Keratinocyte (primary cell): ENCODE measurements at regions not wholly inside any gene's neighbourhood (a gene's known extent, or its start where the extent isn't known, plus 50 kb on each side); places are given as distances from the start of the nearest gene placed in this dataset.

Experiments
- DNase-seq: peaks from one replicate; pipeline ENCODE4 v3.0.0-alpha.2; 2011; ENCODE audit warnings: low read depth, missing footprints, low spot score
- FAIRE-seq: peaks from 2 replicates; lab custom pipeline; 2011; peaks lifted over from hg19 to GRCh38; lab: Jason Lieb, UNC
- H2AFZ ChIP-seq: 2 replicates; pipeline ENCODE4 v1.6.0; 2012; ENCODE audit warnings: low read length, control low read depth, inconsistent platforms; ENCODE audit not compliant: control insufficient read depth
- H3K27ac ChIP-seq: 2 replicates; pipeline ENCODE4 v1.5.1; 2011; ENCODE audit warnings: low read length; ENCODE audit not compliant: control insufficient read depth, insufficient read depth
- H3K27me3 ChIP-seq: 3 replicates; pipeline ENCODE4 v1.6.0; 2011; ENCODE audit warnings: low read length; ENCODE audit not compliant: control insufficient read depth, insufficient read depth; ENCODE audit errors: extremely low read depth
- H3K36me3 ChIP-seq, 2 experiments: 2 replicates in 1 of 2; 3 replicates in 1 of 2; pipeline ENCODE4 v1.5.1; 2011; ENCODE audit warnings: low read length in 2 of 2, mild to moderate bottlenecking in 1 of 2; ENCODE audit not compliant: control insufficient read depth in 2 of 2, insufficient read depth in 2 of 2; ENCODE audit errors: extremely low read depth in 1 of 2
- H3K4me1 ChIP-seq: 3 replicates; pipeline ENCODE4 v1.5.1; 2011; ENCODE audit warnings: low read length; ENCODE audit not compliant: control insufficient read depth, insufficient read depth; ENCODE audit errors: extremely low read depth
- H3K4me2 ChIP-seq: 3 replicates; pipeline ENCODE4 v1.6.0; 2011; ENCODE audit warnings: low read depth, low read length; ENCODE audit not compliant: control insufficient read depth, insufficient read depth; ENCODE audit errors: extremely low read depth
- H3K4me3 ChIP-seq, 3 experiments: fragments of 200-600 bp in 1 of 3; sonication (generic) in 1 of 3; 2 replicates in 2 of 3; 3 replicates in 1 of 3; pipeline ENCODE4 v1.5.1; 2011 to 2016; ENCODE audit warnings: low read length in 3 of 3, mild to moderate bottlenecking in 3 of 3, control low read depth in 2 of 3, inconsistent platforms in 1 of 3, low read depth in 1 of 3, mixed read lengths in 1 of 3, mixed run types in 1 of 3, moderate library complexity in 1 of 3; ENCODE audit not compliant: control insufficient read depth in 2 of 3, insufficient read depth in 2 of 3; ENCODE audit errors: extremely low read depth in 1 of 3
- H3K79me2 ChIP-seq: 2 replicates; pipeline ENCODE4 v1.6.0; 2012; ENCODE audit warnings: low read length; ENCODE audit not compliant: control insufficient read depth, insufficient read depth
- H3K9ac ChIP-seq: 3 replicates; pipeline ENCODE4 v1.6.0; 2011; ENCODE audit warnings: low read length; ENCODE audit not compliant: control insufficient read depth, insufficient read depth; ENCODE audit errors: extremely low read depth
- H3K9me1 ChIP-seq: 3 replicates; pipeline ENCODE4 v1.6.0; 2011; ENCODE audit warnings: low read length; ENCODE audit not compliant: control insufficient read depth, insufficient read depth; ENCODE audit errors: extremely low read depth
- H3K9me3 ChIP-seq: 2 replicates; pipeline ENCODE4 v1.5.1; 2012; ENCODE audit warnings: low read depth, low read length; ENCODE audit not compliant: control insufficient read depth
- H4K20me1 ChIP-seq: 3 replicates; pipeline ENCODE4 v1.6.0; 2011; ENCODE audit warnings: low read length; ENCODE audit not compliant: control insufficient read depth, insufficient read depth; ENCODE audit errors: extremely low read depth
- CTCF ChIP-seq, 3 experiments: IDR thresholded peaks in 1 of 3; conservative IDR thresholded peaks in 1 of 3; optimal IDR thresholded peaks in 1 of 3; 2 replicates in 2 of 3; 3 replicates in 1 of 3; pipeline versions ENCODE3 to v1.5.1; 2011; ENCODE audit warnings: low read length in 3 of 3, mild to moderate bottlenecking in 3 of 3, moderate library complexity in 2 of 3, control low read depth in 1 of 3, inconsistent platforms in 1 of 3; ENCODE audit not compliant: insufficient read depth in 2 of 3; ENCODE audit errors: extremely low read depth in 1 of 3
- EZH2 ChIP-seq: IDR thresholded peaks from one replicate; pipeline ENCODE4 v1.6.1; 2012; ENCODE audit warnings: inconsistent platforms, mild to moderate bottlenecking, low read length, moderate library complexity
- dilution Hi-C: fragments of 300-500 bp; cut with MboI; formaldehyde crosslinking; loops from one replicate; pipeline ENCODE4 v1.7.0; 2020; ENCODE audit warnings: low sequenced_read_pairs; ENCODE audit not compliant: extremely low pct_ligation_motif_present

- Histone ChIP-seq H3K27me3 (no peaks in the 10 kb centered on the region), H2AFZ (no peak overlapping the region), H4K20me1 (no peaks in the 10 kb centered on the region), H3K4me2 (no peak overlapping the region), H3K79me2 (no peaks in the 10 kb centered on the region), H3K9me3 (no peaks in the 10 kb centered on the region), H3K27ac (no peak overlapping the region), H3K4me1 (no peaks in the 10 kb centered on the region), H3K9ac (no peak overlapping the region), H3K9me1 (no peaks in the 10 kb centered on the region), H3K36me3 (no peaks in the 10 kb centered on the region), H3K4me3 (no peak overlapping the region)
- DNase-seq (no peak), FAIRE-seq (no peak)
- TF ChIP-seq EZH2 (no peak), CTCF (optimal IDR thresholded peaks at IDR 0.05 in 1 of 3, IDR thresholded peaks at IDR 0.05 in 1 of 3, conservative IDR thresholded peaks at IDR 0.05 in 1 of 3; ENCODE audit: extremely low read depth in 1 of 3, insufficient read depth in 2 of 3, low read length in 3 of 3) (no peak)
- dilution Hi-C loops: no loop called here
These were observed 150.7 kb downstream of the OPN5 start for GRCh38 chr6:47932575-47932974.

GRCh38 chr6:47924001-47924400 lies 142.2 kb downstream of the OPN5 start:
- dilution Hi-C loops: no loop called here
- no peak for TF ChIP-seq CTCF (optimal IDR thresholded peaks at IDR 0.05 in 1 of 3, IDR thresholded peaks at IDR 0.05 in 1 of 3, conservative IDR thresholded peaks at IDR 0.05 in 1 of 3; ENCODE audit: extremely low read depth in 1 of 3, insufficient read depth in 2 of 3, low read length in 3 of 3)
- Histone ChIP-seq H3K9me3 (no peaks in the 10 kb centered on the region), H3K9me1 (no peaks in the 10 kb centered on the region), H3K27ac (no peak overlapping the region), H3K9ac (no peak overlapping the region), H3K4me3 (no peak overlapping the region), H3K27me3 (no peaks in the 10 kb centered on the region), H3K36me3 (no peaks in the 10 kb centered on the region), H3K4me2 (no peak overlapping the region), H3K4me1 (no peaks in the 10 kb centered on the region), H4K20me1 (no peaks in the 10 kb centered on the region), H2AFZ (no peak overlapping the region), H3K79me2 (no peaks in the 10 kb centered on the region)
- DNase-seq: no peak
- no peak for FAIRE-seq
